OCI-LY1 (cell line): ENCODE measurements at regions not wholly inside any gene's neighbourhood (a gene's known extent, or its start where the extent isn't known, plus 50 kb on each side); places are given as distances from the start of the nearest gene placed in this dataset.

ENCODE experiments used
- H2AFZ ChIP-seq: fragments of 200-600 bp; sonication (generic), shearing (Covaris generic); 2 replicates; pipeline ENCODE4 v1.6.0; 2014; ENCODE audit warnings: antibody characterized with exemption, mild to moderate bottlenecking, low read length
- H3F3A ChIP-seq: fragments of 200-600 bp; sonication (generic), shearing (Covaris generic); 2 replicates; pipeline ENCODE4 v1.6.0; 2014; ENCODE audit warnings: mild to moderate bottlenecking, antibody characterized with exemption, low read length, moderate library complexity; ENCODE audit not compliant: insufficient read depth
- H3K27ac ChIP-seq: fragments of 200-600 bp; sonication (generic); 2 replicates; pipeline ENCODE4 v1.5.1; 2014; ENCODE audit warnings: low read length, mixed run types, mild to moderate bottlenecking, low read depth; ENCODE audit not compliant: poor library complexity, severe bottlenecking
- H3K27me3 ChIP-seq: fragments of 200-600 bp; sonication (generic); 2 replicates; pipeline ENCODE4 v1.6.0; 2014; ENCODE audit warnings: antibody characterized with exemption, mild to moderate bottlenecking, low read length, moderate library complexity; ENCODE audit not compliant: insufficient read depth
- H3K36me3 ChIP-seq: fragments of 200-600 bp; sonication (generic); 2 replicates; pipeline ENCODE4 v1.6.1; 2014; ENCODE audit warnings: mild to moderate bottlenecking, antibody characterized with exemption, low read length, moderate library complexity, mixed read lengths; ENCODE audit not compliant: insufficient read depth
- H3K4me1 ChIP-seq: fragments of 200-600 bp; sonication (generic); 2 replicates; pipeline ENCODE4 v1.5.1; 2014; ENCODE audit warnings: mild to moderate bottlenecking, low read length, moderate library complexity; ENCODE audit not compliant: insufficient read depth, severe bottlenecking
- H3K4me2 ChIP-seq: fragments of 200-600 bp; sonication (generic), shearing (Covaris generic); 2 replicates; pipeline ENCODE4 v1.6.1; 2014; ENCODE audit warnings: low read length
- H3K4me3 ChIP-seq: fragments of 200-600 bp; sonication (generic); 2 replicates; pipeline ENCODE4 v1.5.1; 2014; ENCODE audit warnings: low read length, low read depth, mild to moderate bottlenecking, mixed read lengths; ENCODE audit not compliant: poor library complexity, severe bottlenecking
- H3K79me2 ChIP-seq: fragments of 200-600 bp; shearing (Covaris generic); 2 replicates; pipeline ENCODE4 v1.6.1; 2016; ENCODE audit warnings: mixed run types, low read length, mixed read lengths; ENCODE audit not compliant: insufficient read depth
- H3K9ac ChIP-seq: fragments of 200-600 bp; sonication (generic), shearing (Covaris generic); 2 replicates; pipeline ENCODE4 v1.6.1; 2014; ENCODE audit warnings: mild to moderate bottlenecking, low read length, mixed read lengths
- H3K9me2 ChIP-seq: fragments of 200-600 bp; sonication (generic), shearing (Covaris generic); 2 replicates; pipeline ENCODE4 v1.6.1; 2014; ENCODE audit warnings: low read depth, mild to moderate bottlenecking, low read length, mixed read lengths
- H3K9me3 ChIP-seq: fragments of 200-600 bp; shearing (Covaris generic); 2 replicates; pipeline ENCODE4 v1.6.1; 2014; ENCODE audit warnings: low read length, mixed read lengths
- H4K20me1 ChIP-seq: fragments of 200-600 bp; sonication (generic), shearing (Covaris generic); 2 replicates; pipeline ENCODE4 v1.6.0; 2016; ENCODE audit warnings: mild to moderate bottlenecking, low read length; ENCODE audit not compliant: insufficient read depth
- EZH2 ChIP-seq: fragments of 200-600 bp; sonication (generic), shearing (Covaris generic); IDR thresholded peaks from 2 replicates; pipeline ENCODE4 v1.8.0; 2017; ENCODE audit warnings: borderline replicate concordance, mixed run types, mild to moderate bottlenecking, antibody characterized with exemption, low read length, moderate library complexity, mixed read lengths
- TF ChIP-seq, protein P1 (sequence below): fragments of 200-600 bp; sonication (generic), shearing (Covaris generic); IDR thresholded peaks from 2 replicates; pipeline ENCODE4 v1.5.1; 2017; ENCODE audit warnings: mild to moderate bottlenecking, antibody characterized with exemption, low read length, moderate library complexity, mixed read lengths

- Histone ChIP-seq H3K36me3 (no peaks in the 10 kb centered on the region), H3K9me2 (no peaks in the 10 kb centered on the region), H3K27me3 (no peaks in the 10 kb centered on the region), H2AFZ (no peak overlapping the region), H3F3A (no peaks in the 10 kb centered on the region), H3K9me3 (no peaks in the 10 kb centered on the region), H3K4me1 (no peaks in the 10 kb centered on the region), H3K9ac (no peak overlapping the region), H3K4me2 (no peak overlapping the region), H3K79me2 (no peaks in the 10 kb centered on the region), H4K20me1 (no peaks in the 10 kb centered on the region), H3K4me3 (no peak overlapping the region), H3K27ac (no peak overlapping the region)
- TF ChIP-seq, protein P1, sequence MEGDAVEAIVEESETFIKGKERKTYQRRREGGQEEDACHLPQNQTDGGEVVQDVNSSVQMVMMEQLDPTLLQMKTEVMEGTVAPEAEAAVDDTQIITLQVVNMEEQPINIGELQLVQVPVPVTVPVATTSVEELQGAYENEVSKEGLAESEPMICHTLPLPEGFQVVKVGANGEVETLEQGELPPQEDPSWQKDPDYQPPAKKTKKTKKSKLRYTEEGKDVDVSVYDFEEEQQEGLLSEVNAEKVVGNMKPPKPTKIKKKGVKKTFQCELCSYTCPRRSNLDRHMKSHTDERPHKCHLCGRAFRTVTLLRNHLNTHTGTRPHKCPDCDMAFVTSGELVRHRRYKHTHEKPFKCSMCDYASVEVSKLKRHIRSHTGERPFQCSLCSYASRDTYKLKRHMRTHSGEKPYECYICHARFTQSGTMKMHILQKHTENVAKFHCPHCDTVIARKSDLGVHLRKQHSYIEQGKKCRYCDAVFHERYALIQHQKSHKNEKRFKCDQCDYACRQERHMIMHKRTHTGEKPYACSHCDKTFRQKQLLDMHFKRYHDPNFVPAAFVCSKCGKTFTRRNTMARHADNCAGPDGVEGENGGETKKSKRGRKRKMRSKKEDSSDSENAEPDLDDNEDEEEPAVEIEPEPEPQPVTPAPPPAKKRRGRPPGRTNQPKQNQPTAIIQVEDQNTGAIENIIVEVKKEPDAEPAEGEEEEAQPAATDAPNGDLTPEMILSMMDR = no peak
- TF ChIP-seq EZH2 = no peak
Measured at GRCh38 chr9:115775659-115776058, 377.9 kb upstream of the PAPPA start.

DNA sequence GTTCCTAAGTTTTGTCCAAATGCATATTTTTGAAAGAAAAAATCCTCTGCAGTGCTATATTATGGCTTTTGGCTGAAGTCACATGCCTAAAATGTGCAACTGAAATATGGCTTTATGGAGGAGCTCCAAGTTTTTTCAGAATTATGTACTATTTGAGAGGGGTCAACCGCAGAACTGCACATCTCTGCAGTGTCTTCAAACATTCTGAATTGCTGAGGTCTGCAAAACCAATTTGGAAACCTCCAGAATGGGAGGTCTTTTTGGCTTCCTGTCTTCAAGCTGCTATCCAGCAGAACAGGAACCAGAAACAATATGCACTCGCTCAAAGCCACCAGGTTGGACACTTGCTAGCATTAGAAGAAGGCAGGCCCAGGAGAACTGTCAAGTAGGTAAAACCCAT lies 376.0 kb upstream of the PAPPA start:
- H3K4me1 ChIP-seq = no peaks in the 10 kb centered on the region
- H3K27ac ChIP-seq = no peak overlapping the region
- no peaks in the 10 kb centered on the region for H3K79me2 ChIP-seq
- H3K4me2 ChIP-seq = no peak overlapping the region
- no peak overlapping the region for H2AFZ ChIP-seq
- no peaks in the 10 kb centered on the region for H3K9me2 ChIP-seq
- H3K9ac ChIP-seq = no peak overlapping the region
- no peaks in the 10 kb centered on the region for H4K20me1 ChIP-seq
- TF ChIP-seq EZH2 = no peak
- TF ChIP-seq, protein P1 = no peak
- no peaks in the 10 kb centered on the region for H3K9me3 ChIP-seq
- no peaks in the 10 kb centered on the region for H3K36me3 ChIP-seq
- no peaks in the 10 kb centered on the region for H3F3A ChIP-seq
- no peak overlapping the region for H3K4me3 ChIP-seq
- H3K27me3 ChIP-seq = no peaks in the 10 kb centered on the region

GRCh38 chr9:115781070-115781736 lies 372.4 kb upstream of the PAPPA start:
- no peaks in the 10 kb centered on the region for H3K9me2 ChIP-seq
- no peaks in the 10 kb centered on the region for H3K36me3 ChIP-seq
- no peaks in the 10 kb centered on the region for H4K20me1 ChIP-seq
- H3K27ac ChIP-seq = no peak overlapping the region
- no peaks in the 10 kb centered on the region for H3K79me2 ChIP-seq
- TF ChIP-seq, protein P1 = no peak
- no peak for TF ChIP-seq EZH2
- H3K4me3 ChIP-seq = no peak overlapping the region
- no peak overlapping the region for H3K9ac ChIP-seq
- H3K27me3 ChIP-seq = no peaks in the 10 kb centered on the region
- no peaks in the 10 kb centered on the region for H3K4me1 ChIP-seq
- H3K9me3 ChIP-seq = no peaks in the 10 kb centered on the region
- no peaks in the 10 kb centered on the region for H3F3A ChIP-seq
- H2AFZ ChIP-seq = no peak overlapping the region
- H3K4me2 ChIP-seq = no peak overlapping the region
